ENCODE measurements at regions not wholly inside any gene's neighbourhood (a gene's known extent, or its start where the extent isn't known, plus 50 kb on each side); places are given as distances from the start of the nearest gene placed in this dataset.
"Not testable (repeated sequence)": the region's sequence is repeated elsewhere in the genome, so short reads cannot be mapped to it uniquely, and the experiment has no call there.

DNA sequence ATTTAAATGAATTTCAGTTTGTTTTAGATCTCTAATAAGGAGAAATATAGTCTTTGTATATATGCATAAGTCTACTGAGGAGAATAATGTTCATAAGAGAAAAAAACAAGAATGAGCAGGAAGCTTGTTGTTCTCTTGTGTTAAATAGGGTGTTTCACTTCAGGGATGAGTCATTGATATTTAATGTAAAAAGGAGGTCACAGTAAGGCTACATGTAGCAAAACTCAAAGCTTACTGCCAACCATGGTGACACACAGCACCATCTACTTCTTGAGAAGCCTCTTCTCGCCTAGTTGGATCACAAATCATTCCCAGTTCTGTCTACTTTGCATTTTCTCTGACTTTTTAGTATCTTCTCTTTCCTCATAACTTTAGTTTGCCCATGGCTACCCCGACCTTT, 1466.0 kb upstream of the C9orf72 start:
- no peak for FAIRE-seq
- DNase-seq (ENCODE audit: insufficient read length, low spot score), result no peak

DNA sequence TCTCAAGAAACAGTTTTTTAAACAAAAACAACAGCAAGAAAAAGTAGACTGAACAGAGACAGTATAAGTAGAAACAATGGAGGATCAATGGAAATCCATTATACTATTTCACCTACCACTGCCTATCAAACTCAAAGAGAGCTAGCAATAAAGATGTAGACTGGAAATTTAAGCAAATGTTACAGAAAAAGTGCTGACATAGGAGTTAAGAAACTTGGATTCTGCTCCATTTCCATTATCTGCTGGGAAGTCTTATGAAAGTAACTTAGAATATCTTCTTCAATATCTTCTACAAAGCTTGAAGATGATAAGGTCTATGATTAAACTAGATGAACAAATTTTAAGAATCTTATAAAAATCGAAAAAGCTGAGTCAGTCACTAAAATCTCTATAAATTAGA, 1469.8 kb upstream of the C9orf72 start:
- no peak for DNase-seq (ENCODE audit: insufficient read length, low spot score)
- no peak for FAIRE-seq

DNA sequence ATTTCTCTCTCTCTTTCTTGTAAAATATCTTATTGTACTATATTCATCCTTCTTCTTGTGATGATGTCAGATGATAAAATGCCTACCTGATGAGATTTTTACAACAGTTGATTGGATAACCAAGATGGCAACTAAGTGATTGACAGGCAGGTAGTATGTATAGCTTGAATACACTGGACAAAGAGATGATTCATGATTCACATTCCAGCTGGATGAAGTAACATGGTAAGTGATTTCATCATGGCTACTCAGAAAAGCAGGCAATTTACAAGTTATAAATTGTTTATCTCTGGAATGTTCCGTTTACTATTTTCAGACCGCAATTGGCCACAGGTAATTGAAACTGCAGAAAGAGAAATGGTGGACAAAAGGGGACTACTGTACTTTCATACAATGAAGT, 1471.7 kb upstream of the C9orf72 start:
- no peak for FAIRE-seq
- no peak for DNase-seq (ENCODE audit: insufficient read length, low spot score)

DNA sequence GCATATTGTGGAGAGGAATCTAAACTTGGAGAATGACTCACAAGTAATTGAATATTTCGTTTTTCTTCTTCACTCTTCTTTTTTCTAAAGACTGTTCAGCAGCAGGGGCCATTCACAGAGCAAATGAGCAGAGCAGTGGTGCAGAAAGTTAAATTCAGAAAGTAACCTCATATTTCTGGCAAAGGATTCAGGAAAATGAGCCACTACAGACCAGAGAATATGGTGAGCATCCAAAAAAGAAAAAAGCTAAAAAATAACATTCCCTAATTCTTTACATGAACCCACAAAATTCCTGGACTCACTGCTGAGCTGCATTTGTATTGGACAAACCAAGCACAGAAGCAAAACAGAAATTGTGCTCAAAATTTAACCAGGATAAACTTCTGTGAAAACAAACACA, 1486.8 kb upstream of the C9orf72 start:
- FAIRE-seq, result no peak
- DNase-seq (ENCODE audit: insufficient read length, low spot score), result no peak

DNA sequence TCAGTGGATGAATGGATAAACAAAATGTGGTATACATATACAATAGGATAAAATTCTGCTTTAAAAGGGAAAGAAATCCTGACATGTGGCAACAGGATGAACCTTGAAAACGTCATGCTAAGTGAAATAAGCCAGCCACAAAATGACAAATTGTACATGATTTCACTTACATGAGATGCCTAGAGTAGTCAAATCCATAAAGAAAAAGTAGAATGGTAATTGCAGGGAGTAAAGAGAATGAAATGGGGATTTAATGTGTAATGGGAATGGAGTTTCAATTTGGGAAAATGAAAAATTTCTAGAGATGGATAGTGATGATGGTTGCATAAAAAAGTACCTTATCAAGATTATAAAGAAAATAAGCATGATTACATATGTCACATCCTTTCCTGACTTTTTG, 1489.2 kb upstream of the C9orf72 start:
- DNase-seq (ENCODE audit: insufficient read length, low spot score), result no peak
- no peak for FAIRE-seq

DNA sequence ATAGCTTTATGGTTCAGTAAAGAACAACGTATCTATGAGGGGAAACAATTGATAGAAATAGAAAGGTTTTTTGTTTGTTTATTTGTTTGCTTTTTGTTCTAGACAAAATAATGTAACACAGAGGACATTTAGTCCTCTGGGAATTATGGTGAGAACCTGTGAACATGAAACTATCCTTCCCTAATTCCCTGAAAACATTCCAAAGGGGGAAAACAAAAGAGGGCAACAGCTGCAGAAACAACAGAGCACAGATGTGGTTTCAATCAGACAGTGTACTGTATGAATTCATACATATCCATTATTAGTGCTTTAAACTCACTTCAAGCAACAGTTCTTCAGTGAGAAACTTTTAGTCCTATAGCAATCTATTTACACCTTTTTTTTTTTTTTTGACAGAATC, 1489.8 kb upstream of the C9orf72 start:
- FAIRE-seq, result no peak

DNA sequence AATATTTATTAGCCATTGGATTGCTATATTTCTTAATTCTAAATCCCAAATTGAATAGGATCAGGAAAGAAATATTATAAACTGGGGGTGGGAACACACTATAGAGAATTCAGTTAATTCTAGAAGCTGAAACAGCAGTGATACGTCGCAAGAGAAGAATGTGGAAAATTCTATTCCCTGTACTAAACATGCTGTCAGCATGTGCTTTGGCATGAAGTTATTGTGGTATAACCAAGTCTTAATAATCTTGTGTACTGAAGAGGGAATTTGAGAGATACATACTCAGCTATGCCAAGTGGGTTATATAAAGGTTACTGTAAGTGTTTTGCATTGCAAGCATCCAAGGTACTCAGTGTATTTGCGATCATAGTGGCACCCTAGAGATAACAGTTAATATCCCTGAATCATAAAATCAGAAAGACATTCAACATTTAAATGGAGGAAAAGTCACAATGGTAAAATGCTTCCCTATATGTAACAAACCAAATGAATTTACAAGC, 1492.9 kb upstream of the C9orf72 start:
- FAIRE-seq (no peak), DNase-seq (ENCODE audit: insufficient read length, low spot score) (no peak)

More for the DNA sequence above, 1489.8 kb upstream of the C9orf72 start:
- no peak for DNase-seq (ENCODE audit: insufficient read length, low spot score)

DNA sequence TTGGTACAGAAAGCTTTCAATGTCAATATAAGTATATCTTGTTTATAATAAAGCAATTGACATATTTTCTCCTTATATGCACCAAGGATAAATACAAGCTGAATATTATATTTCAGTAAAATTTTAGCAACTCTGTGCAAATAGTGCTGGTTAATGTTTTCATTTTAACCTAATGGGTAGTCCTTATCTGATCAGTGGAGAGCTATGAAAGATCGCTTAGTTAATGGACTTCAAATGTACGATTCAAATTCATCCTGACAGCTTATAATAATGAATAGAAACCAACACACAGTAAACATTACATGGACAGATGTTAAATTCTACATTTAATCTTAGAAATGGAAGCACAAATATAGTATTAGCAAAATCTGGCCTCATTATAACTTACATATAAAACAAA, 1495.2 kb upstream of the C9orf72 start:
- FAIRE-seq (no peak), DNase-seq (ENCODE audit: insufficient read length, low spot score) (no peak)

DNA sequence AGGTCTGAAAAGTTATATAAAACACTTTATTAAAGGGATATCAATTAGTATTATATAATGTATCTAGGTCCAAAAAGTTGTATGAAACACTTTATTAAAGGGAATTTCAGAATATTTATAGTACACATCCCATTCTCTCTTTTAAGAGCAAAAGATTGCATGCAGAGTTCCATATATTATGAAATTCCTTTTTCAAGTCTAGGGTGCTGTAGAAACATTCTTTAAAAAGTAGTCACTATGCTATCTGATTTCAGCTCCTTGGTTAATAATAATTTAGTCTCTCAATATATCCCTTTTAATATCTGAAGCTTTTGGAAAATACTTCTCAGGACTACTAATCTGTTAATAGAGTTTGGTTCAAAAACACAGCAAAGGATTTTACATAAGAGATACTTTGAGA, 1496.1 kb upstream of the C9orf72 start:
- FAIRE-seq (no peak), DNase-seq (ENCODE audit: insufficient read length, low spot score) (no peak)

DNA sequence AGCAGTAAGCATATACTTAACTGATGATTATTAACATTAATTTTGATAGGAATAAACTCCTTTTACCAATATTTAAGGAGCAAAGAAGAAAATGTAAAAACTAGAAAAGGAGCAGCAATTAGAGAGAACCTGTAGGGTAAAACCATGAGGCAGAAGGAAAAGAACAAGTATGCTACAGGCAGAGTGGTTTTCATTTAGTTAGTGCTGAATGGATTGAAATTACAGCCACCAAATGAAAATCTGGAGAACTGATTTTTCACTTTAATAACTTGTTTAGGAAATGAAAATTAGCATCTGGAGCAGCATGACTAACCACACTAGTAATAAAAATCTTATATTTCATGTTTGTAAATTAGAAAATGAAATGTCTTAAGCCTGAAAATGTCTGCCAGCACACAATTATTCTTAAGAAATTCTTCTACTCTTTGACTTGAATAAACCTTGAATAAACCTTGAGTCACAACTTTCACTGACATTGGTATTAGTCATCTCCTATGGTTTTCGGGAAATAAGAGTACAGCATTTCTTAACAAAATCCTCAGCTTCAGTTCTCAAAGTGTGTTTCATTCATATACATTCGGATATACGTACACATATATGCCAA, 1504.9 kb upstream of the C9orf72 start:
- no peak for FAIRE-seq
- DNase-seq (ENCODE audit: insufficient read length, low spot score), result no peak

DNA sequence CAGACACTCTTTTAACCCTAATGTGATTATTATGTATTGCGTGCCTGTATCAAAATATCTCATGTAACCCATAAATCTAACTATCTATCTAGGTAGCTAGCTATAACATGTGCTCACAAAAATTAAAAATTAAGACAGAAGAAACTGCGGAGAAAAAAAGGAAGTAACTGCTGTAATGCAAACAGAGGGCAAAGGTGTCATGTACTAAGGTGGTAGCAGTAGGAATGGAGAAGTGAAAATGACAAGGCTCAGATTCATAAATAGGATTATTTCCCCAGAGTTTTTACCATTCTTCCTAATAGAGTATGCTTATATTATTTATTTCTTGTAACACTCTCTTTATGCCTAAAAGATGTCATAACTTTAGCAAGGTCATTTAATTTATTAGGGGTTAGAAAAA, 1527.5 kb upstream of the C9orf72 start:
- no peak for FAIRE-seq
- no peak for DNase-seq (ENCODE audit: insufficient read length, low spot score)

DNA sequence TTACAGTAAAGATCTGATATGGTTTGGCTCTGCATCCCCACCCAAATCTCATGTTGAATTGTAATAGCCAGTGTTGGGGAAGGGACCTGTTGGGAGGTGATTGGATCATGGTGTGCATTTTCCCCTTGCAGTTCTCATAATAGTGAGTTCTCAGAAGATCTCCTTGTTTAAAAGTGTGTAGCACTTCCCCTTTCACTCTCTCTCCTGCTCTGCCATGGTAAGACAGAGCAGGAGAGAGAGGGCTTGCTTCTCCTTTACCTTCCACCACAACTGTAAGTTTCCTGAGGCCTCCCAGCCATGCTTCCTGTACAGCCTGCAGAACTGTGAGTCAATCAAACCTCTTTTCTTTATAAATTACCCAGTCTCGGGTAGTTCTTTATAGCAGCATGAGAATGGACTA, 1530.9 kb upstream of the C9orf72 start:
- FAIRE-seq; DNase-seq (ENCODE audit: insufficient read length, low spot score): not testable (repeated sequence)

DNA sequence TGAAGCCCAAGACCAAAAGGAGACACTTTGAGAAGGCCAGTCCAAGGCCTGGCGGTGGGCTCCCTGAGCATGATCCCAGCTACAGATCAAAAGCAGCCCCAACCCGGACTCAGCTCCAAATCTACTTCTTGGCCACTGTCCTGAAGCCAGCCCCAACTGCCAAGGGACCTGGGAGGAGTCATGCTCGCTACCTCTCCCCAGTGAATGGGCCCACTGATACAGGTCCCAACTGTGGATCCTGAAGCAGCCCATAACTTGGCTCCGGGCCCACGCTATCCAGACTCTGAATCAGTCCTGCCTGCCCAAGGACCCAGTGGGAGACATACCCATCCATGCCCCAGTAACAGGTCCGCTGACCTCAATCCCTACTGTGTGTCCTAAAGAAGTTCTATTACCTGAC, 1545.3 kb upstream of the C9orf72 start:
- FAIRE-seq (no peak), DNase-seq (ENCODE audit: insufficient read length, low spot score) (no peak)

DNA sequence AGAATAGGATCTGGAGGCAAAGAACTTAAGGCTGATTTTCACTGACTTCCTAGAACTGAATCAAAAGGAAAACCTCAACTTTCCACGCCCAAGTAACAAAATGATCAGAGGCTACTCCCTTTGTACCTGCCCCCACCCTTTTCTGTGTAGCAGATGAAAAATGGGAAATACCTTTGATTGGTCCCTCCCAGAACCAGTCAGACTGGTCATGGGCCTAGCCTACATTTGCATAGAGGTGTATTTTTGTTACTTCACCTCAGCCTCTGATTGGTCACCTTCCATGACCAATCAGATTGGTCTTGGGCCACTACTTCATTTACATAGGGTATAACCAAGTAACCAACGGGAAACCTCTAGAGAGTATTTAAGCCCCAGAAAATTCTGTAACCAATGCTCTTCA, 1553.5 kb upstream of the C9orf72 start:
- no peak for DNase-seq (ENCODE audit: insufficient read length, low spot score)
- no peak for FAIRE-seq

DNA sequence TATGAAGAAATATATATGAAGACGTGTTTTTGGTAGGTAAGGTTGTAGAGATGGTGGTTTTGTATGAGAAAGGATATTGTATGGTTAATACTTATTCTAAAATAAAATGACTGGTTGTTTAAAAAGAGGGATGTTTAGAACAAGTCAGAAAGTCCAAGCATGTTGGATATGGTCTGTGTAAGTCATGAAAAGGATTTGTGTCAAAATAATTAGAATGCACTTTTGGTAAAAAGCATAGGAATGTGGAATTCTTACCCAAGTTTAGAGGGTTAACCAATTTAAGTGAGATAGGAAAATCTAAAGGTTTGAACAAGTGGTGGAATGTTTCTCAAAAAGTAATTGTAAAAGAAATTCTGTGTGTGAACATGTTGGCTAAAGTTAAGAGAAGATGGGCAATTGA, 1556.5 kb upstream of the C9orf72 start:
- FAIRE-seq, result no peak

DNA sequence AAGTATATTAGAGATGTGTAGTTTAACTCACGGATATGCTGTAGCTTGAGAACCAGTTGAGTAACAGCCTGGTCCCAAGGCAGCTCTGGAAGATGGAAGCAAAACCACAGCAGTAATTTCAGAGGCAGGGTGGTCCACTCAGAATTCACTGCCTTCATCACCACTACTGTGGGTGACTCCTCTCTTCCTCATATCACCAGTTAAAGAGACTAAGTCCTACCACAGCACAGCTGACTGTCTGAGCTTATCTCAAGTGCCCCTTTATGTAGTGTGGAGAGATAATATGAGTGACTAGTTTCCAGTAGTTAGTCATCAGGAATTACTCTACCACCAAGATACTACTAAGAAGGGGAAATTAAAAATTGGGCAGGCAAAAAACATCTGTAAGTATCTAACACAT, 1571.2 kb upstream of the C9orf72 start:
- FAIRE-seq (no peak), DNase-seq (ENCODE audit: insufficient read length, low spot score) (no peak)

More for the DNA sequence above, 1556.5 kb upstream of the C9orf72 start:
- DNase-seq (ENCODE audit: insufficient read length, low spot score), result no peak

DNA sequence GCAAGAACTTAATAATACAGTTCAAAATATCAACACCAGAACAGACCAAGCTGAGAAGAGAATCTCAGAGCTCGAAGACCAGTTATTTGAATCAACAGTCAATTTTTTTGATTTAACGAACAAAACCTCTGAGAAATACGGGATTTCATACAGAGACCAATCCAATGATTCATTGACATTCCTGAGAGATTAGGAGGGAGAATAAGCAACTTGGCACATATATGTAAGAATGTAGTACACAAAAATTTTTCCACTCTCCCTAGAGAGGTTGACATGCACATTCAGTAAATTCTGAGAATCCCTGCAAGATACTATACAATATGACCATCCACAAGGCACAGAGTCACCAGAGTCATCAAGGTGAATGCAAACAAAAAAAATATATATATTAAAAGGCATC, 1577.3 kb upstream of the C9orf72 start:
- DNase-seq (ENCODE audit: insufficient read length, low spot score) (no peak), FAIRE-seq (no peak)

DNA sequence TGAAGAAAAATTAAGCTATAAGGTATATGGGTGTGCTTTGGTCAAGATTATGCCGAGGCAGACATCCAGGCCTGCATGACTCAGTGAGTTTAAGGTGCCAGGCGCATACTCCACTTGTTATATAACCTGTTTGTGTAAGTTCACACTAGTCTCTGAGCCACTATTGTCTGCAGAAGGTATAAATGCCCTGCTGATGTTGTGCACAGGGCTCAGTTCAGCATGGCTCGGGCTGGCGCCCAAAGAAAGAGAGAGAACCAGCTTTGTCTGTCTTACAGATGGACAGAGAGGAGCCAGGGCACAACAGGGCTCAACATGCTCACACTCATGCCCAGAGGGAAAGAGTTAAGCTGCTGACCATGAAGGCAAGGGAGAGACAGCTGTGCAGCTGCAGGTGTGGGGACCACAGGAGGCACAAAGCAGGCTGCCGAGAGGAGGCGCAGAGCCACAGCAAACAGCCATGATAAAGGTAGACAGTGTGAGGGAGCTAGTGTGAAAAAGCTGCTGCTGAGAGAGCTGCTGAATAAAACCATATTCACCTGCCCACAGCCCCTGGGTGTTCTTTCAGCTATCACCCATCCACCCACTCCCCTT, 1587.6 kb upstream of the C9orf72 start:
- DNase-seq (ENCODE audit: insufficient read length, low spot score) (no peak), FAIRE-seq (no peak)

DNA sequence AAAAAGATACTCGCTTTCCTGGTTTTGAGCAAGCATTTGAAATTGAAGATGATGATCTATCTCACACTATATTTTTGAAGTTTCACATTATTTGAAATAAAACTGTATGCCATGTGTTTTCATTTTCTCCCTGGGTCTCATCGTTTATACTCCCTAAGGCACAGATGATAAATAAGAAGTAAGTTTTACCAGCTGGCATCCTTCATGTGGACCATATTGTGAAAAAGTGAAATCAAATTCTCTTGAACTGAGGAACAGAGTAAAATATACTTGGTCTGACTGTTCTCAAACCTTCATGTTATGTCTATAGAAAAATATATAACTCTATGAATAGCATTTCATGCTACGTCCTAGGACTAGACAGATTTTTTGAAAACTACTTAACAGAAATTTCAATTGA, 1600.9 kb upstream of the C9orf72 start:
- FAIRE-seq (no peak), DNase-seq (ENCODE audit: insufficient read length, low spot score) (no peak)

DNA sequence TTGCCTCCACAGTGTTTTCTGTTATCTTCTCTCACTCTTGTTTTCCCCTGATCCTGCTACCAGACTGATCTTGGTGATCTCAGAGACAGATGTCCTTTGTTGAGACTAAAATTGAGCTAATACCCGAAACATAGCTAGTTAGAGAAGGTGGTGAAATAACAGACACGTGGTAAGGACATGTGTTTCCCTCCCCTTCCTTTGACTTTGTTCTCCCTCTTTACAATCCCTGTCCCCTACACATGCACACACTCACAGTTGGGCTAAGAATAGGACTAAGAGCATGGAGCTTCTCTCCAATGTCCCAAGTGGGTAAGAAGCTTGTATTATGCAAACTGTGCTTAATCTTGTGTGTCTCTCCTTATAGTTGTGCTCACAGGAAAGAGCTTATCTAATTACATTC, 1603.0 kb upstream of the C9orf72 start:
- DNase-seq (ENCODE audit: insufficient read length, low spot score), result no peak
- no peak for FAIRE-seq

DNA sequence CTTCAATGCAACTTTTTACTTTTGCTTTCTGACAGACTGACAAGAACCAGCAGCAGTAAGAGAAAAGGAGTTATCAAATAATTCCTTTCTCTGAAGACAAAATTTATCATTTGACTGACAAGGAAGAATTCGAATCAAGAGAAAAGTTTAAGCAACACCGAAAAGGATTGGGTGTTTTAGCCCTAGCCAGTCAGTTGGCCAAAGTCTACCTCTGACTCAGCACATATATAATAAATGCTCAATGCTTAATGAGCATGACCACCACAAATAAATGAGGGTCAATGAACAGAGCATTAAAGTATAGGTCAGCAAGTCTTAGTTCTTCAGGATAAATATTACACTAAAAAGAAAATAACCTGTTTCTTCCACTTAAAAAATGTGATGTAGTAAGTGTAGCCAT, 1603.5 kb upstream of the C9orf72 start:
- FAIRE-seq (no peak), DNase-seq (ENCODE audit: insufficient read length, low spot score) (no peak)

DNA sequence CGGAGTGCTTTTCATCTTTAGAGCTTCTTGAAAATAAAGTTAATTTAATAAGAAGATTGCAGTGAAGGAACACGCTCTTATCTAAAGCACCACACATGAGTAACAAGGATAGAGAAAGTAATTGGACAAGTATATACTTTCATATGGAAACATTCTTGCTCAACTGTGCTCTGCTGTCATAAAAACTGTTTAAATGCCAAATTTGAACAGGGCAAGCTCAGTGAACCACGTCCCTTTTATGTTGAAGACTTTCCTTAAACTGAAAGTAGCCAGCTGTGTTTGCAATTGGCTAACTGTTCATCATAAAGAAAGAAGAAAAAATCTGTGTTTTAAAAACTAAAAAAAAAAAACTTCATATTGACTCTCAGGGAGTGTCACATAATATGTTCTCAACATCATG, 1610.7 kb upstream of the C9orf72 start:
- DNase-seq (ENCODE audit: insufficient read length, low spot score) (no peak), FAIRE-seq (no peak)

DNA sequence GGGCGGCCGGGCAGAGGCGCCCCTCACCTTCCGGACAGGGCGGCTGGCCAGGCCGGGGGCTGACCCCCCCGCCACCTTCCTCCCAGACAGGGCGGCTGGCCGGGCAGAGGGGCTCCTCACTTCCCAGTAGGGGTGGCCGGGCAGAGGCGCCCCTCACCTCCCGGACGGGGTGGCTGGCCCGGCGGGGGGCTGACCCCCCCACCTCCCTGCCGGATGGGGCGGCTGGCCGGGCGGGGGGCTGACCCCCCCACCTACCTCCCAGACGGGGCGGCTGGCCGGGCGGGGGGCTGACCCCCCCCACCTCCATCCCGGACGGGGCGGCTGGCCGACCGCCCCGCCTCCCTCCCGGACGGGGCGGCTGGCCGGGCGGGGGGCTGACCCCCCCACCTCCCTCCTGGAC, 1615.5 kb upstream of the C9orf72 start:
- not testable (repeated sequence) for DNase-seq (ENCODE audit: insufficient read length, low spot score); FAIRE-seq
